ENCODE measurements at regions not wholly inside any gene's neighbourhood (a gene's known extent, or its start where the extent isn't known, plus 50 kb on each side); places are given as distances from the start of the nearest gene placed in this dataset.

DNA sequence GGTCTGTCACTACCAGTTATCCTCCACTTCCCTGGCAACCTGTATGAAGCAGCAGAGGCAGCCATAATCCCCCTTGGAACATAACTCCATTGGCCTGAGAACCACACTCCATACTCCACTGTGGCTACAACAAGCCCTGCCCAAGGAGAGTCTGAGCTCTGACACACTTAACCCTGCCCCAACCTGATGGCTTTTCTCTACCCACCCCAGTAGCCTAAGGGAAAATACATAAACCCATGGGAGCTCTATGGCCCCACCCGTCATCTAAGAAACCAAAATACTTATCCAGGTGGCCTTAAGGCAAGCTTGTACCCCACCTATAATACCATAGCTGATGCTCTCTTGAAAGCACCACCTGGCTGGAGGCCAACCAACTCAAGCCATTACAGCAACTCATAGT is 324.8 kb upstream of the GLI3 start:
- TF ChIP-seq, protein P1, sequence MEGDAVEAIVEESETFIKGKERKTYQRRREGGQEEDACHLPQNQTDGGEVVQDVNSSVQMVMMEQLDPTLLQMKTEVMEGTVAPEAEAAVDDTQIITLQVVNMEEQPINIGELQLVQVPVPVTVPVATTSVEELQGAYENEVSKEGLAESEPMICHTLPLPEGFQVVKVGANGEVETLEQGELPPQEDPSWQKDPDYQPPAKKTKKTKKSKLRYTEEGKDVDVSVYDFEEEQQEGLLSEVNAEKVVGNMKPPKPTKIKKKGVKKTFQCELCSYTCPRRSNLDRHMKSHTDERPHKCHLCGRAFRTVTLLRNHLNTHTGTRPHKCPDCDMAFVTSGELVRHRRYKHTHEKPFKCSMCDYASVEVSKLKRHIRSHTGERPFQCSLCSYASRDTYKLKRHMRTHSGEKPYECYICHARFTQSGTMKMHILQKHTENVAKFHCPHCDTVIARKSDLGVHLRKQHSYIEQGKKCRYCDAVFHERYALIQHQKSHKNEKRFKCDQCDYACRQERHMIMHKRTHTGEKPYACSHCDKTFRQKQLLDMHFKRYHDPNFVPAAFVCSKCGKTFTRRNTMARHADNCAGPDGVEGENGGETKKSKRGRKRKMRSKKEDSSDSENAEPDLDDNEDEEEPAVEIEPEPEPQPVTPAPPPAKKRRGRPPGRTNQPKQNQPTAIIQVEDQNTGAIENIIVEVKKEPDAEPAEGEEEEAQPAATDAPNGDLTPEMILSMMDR (IDR thresholded peaks at IDR 0.05) = no peak
- TF ChIP-seq POLR2A (IDR thresholded peaks at IDR 0.05) = no peak
